NCI-H226 (cell line): ENCODE measurements at regions not wholly inside any gene's neighbourhood (a gene's known extent, or its start where the extent isn't known, plus 50 kb on each side); places are given as distances from the start of the nearest gene placed in this dataset.
"Not testable (repeated sequence)": the region's sequence is repeated elsewhere in the genome, so short reads cannot be mapped to it uniquely, and the experiment has no call there.

Experiments
- DNase-seq: peaks from one replicate; pipeline ENCODE4 v3.0.0-alpha.2; 2015

GRCh38 chr6:4487538-4487937 is 288.7 kb upstream of the CDYL start:
- DNase-seq, result no peak

- no peak for DNase-seq
Observed at GRCh38 chr6:4486568-4487315, 289.5 kb upstream of the CDYL start.

DNA sequence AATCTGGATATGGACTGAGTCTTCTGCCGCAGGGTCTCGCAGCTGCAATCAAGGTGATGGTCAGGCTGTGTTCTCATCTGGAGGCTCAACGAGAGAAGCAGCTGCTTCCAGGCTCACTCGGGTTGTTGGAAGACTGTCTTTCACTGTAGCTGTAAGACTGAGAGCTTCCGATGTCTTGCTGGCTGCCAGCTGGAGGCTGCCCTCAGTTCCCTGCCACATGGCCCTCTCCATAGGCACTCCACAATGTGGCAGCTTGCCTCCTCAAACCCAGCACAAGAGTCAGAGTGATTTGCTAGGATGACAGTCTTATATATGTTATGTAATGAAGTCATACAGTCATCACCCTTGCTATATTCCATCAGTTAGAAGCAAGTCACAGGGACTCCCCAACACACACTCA is 290.5 kb upstream of the CDYL start:
- no peak for DNase-seq

GRCh38 chr6:4482461-4482860 is 293.7 kb upstream of the CDYL start:
- DNase-seq, result no peak

DNA sequence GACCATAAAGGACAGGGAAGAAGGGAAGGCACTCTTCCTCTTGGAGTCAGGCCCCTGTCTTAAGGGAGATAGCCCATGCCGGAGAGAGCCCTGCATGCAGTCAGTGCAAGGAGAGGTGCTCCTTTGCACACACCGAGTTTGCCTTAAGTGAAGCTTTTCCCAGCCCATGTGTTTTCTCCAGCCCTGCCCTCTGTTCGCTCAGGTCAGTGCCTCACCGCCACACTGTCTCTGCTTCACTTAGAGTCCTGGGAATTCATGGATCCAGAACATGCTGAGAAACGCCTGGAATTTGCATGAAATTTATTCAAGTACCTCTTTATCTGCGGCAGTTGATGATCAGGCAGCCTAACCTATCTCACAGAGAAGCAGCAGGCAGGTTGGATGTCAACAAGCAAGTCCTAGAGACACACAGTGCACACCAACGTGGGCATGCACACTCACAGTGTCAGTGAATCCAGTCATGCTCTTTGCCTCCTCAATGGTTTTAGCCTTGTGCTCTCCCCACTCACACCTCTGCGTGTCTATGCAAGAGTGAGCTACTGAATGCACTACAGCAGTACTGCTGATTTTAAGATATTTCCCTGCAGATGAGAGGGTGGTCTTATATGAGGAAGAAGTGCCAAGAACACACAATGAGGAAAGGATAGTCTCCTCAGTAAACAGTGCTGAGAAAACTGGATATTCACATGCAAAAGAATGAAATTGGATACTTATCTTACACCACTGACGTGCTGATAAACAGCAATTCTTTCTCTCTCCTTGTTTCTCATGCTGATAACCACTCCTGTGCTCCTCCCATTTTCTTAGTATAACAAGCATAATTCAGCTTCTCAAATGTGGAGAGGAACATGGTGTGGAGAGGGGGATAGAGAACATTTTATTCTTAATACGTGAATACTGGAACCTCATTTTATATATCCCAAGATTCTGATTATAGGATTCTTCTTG is 295.1 kb upstream of the CDYL start:
- DNase-seq, result no peak

DNA sequence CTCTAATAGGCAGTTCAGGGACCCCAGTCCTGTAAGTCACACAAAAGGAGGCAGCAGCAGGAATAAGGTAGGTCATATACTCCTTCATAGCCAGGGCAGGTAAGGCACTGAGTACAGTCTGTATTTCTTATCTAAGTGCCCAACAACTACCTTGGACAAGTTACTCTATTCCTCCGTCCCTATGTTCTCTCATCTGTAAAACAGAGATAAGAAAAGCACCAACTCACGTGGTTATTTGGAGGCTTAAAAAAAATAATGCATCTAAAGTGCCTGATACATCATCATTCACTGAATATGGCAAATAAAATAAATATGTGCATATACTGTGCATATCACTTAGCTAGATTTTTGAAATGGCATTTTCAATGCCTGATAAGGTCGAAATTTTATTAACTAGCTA is 298.1 kb upstream of the CDYL start:
- no peak for DNase-seq

GRCh38 chr6:4474810-4475209 is 301.4 kb upstream of the CDYL start:
- no peak for DNase-seq

DNA sequence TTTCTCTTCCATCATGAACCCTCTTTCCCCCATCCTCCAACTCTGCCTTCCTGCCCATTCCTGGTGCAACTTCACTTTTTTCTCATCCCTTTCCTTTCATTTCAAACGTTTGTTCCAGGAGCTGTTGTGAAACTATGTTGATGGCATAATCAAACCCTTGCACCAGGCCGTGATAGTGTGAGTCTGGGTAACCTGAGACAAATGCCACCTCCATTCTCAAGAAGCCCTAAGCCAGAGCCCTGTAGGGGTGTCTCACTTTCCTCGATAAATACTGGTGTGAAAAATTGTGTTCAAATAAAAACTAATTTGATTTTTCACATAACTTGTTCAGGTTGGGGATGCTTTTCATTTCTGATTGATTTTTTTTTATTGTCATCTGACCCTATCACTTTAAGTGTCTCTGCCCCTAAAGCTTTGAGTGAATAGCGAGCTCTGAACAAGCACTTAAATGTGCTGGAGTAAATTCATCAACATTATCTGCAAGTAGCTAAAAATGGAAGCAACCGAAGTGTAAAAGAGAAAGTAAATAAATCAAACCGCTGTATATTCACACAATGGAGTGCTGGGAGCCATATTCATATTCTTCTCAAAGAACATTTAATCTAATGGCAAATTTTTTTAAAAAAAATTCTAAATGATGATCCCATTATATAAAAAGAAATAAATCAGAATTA is 303.1 kb upstream of the CDYL start:
- DNase-seq, result no peak

GRCh38 chr6:4472222-4472621 is 304.0 kb upstream of the CDYL start:
- no peak for DNase-seq

GRCh38 chr6:4471515-4471914 is 304.7 kb upstream of the CDYL start:
- DNase-seq, result not testable (repeated sequence)

GRCh38 chr6:4470698-4471210 is 305.4 kb upstream of the CDYL start:
- DNase-seq, result no peak

DNA sequence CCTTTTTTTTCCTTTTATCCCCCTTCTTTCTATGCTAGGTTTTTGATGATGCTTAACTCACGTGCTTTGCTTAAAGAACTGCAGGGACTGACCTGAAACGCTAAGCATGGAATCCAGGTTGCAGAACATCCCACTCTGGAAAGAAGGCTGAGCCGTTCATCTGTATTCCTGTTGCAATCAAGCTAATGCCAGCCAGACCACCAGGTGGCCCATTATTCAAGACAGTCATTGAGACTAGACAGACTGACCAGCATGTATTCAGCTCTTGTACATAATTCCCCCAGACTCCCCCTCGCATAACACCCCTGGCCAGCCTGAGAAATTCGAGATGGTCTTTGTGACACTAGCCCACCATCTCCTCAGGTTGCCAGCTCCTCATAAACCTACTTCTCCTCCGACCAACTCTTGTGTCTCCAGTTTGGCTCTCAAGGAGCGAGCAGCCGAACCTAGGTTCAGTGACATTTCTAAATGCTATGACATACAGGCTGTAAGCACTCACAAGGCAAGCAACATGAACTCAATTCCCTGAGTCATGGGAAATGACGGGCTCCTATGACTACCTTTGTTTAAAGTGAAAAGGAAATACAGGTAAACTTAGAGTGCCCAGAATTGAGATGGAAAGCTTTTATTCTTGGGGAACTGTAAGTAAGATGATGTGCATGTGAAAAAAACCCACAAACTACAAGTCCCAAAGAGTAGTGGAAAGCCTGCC is 309.3 kb upstream of the CDYL start:
- DNase-seq, result no peak

GRCh38 chr6:4466261-4466660 is 309.9 kb upstream of the CDYL start:
- DNase-seq, result no peak

DNA sequence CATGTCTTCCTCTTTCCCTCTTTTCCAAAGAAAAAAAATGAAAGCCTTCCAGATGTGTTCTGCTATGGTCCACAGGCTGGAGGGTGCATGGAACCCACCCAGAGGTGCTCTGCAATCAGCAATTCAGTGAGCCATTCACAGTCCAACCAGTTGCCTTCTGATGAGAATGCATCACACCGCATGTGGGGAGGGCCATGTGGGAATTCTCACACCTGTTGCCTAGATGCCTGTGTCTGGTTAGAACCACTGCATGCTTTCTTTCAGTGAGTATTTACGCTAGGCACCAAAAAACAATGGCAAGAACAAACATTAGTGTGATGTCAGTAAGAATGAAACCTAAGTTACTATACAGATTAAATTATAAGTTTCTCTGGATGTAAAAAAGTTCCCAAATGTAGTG is 311.6 kb upstream of the CDYL start:
- DNase-seq, result no peak

DNA sequence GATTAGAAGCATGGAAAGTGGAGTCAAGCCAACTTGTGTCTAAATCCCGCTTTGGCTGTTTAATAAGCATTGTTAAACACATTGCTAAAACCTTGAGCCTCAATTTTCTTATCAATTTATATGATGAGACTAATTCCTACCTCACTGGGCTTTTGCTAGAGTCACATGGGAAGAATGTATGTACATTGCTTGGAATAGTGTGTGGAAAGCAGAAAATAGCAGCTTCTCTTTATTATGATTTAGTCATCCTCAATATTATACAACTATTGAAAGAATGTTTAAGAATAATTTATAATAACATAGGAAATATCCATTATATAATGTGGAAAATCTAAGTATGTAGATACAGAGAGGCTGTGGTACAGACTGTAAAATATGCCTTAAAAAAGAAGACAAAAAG is 313.0 kb upstream of the CDYL start:
- DNase-seq, result no peak

- no peak for DNase-seq
Observed at GRCh38 chr6:4460586-4461475, 315.4 kb upstream of the CDYL start.

DNA sequence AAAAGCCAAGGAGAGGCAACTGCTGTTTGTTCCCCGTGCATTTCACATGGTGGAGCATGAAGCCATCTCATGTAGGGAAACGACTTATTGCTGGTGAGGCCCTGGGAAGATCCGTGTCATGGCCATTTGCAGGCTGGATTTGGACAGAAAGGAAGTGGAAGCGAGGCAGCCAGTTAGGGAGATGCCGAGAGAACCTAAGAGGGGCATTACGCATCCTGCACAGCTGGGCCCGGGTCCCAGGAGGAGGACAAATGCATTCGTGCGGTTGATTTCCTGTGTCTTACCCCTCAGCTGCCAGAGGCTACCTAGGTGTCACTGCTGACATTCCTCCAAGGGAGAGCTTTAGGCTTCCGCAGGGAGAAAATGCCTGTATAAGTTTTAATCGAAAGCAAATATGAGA is 316.2 kb upstream of the CDYL start:
- DNase-seq, result no peak

GRCh38 chr6:4459032-4459431 is 317.2 kb upstream of the CDYL start:
- DNase-seq, result peak; percentile 97

DNA sequence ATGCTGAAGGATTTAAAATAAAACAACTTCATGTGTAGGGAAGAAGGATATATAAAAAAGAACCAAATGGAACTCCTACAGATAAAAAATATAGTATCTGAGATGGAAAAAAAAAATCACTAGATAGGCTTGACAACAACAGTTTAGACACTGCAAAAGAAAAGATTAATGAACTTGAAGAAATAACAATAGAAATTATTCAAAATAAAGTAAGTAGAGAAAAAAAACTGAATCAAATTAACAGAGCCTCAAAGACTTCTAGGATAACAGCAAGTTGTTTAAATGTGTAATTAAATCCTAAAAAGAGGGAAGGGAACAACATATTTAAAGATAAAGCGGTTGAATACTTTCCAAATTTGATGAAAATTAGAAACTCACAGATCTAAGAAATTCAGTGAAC is 316.3 kb upstream of the ECI2 start:
- DNase-seq, result no peak

- DNase-seq, result no peak
Observed at GRCh38 chr6:4451081-4451480, 315.7 kb upstream of the ECI2 start.

GRCh38 chr6:4450237-4450636 is 314.9 kb upstream of the ECI2 start:
- no peak for DNase-seq

- DNase-seq, result no peak
Observed at GRCh38 chr6:4449409-4449808, 314.0 kb upstream of the ECI2 start.
